Activated naive CD4-positive, alpha-beta T cell treated with anti-CD3 and anti-CD28 coated beads, Interleukin-2, amount 10 ng/mL, durations not matched to agents 7 days and 5 days (primary cell): ENCODE measurements at regions not wholly inside any gene's neighbourhood (a gene's known extent, or its start where the extent isn't known, plus 50 kb on each side); places are given as distances from the start of the nearest gene placed in this dataset.

Experiments
- CTCF ChIA-PET: fragments of 350-600 bp; sonication (Branson Sonifier 250); formaldehyde crosslinking; loops from one replicate; lab custom pipeline; 2021; ENCODE audit warnings: antibody characterized with exemption; lab: Charles Lee
- DNase-seq: peaks from one replicate; pipeline ENCODE4 v3.0.0-alpha.2; 2020
- H3K27ac Mint-ChIP-seq: one replicate; pipeline ENCODE4 v1.8.0; 2021; ENCODE audit warnings: mild to moderate bottlenecking, moderate library complexity, mixed read lengths
- H3K27me3 Mint-ChIP-seq: one replicate; pipeline ENCODE4 v1.8.0; 2021; ENCODE audit warnings: mild to moderate bottlenecking, mixed read lengths
- H3K36me3 Mint-ChIP-seq: one replicate; pipeline ENCODE4 v1.8.0; 2021; ENCODE audit warnings: mixed read lengths
- H3K4me1 Mint-ChIP-seq: one replicate; pipeline ENCODE4 v1.8.0; 2021; ENCODE audit warnings: mixed read lengths
- H3K4me3 Mint-ChIP-seq: one replicate; pipeline ENCODE4 v1.8.0; 2021; ENCODE audit warnings: mild to moderate bottlenecking, moderate library complexity, mixed read lengths
- H3K9me3 Mint-ChIP-seq: one replicate; pipeline ENCODE4 v1.8.0; 2021; ENCODE audit warnings: mixed read lengths

- Mint-ChIP-seq H3K36me3 (no peaks in the 10 kb centered on the region), H3K9me3 (no peaks in the 10 kb centered on the region), H3K4me1 (no peaks in the 10 kb centered on the region), H3K4me3 (no peak overlapping the region), H3K27me3 (no peaks in the 10 kb centered on the region), H3K27ac (no peak overlapping the region)
- CTCF ChIA-PET, result interaction anchor here (0.6 to 4.5 kb wide), 5 partner anchors 9 to 535 kb away, joined by 3 to 43 read pairs (median 6); no protein-coding TSS in a partner anchor
- no peak for DNase-seq
Measured at GRCh38 chr11:88017666-88018065, 157.6 kb downstream of the RAB38 start.

- peak; percentile 71 for DNase-seq
- no peak overlapping the region for H3K4me3 Mint-ChIP-seq
- H3K36me3 Mint-ChIP-seq, result no peaks in the 10 kb centered on the region
- H3K4me1 Mint-ChIP-seq, result no peaks in the 10 kb centered on the region
- CTCF ChIA-PET, result interaction anchor here (0.8 to 4.5 kb wide), 14 partner anchors 12 to 870 kb away, joined by 3 to 43 read pairs (median 6); no protein-coding TSS in a partner anchor
- H3K27me3 Mint-ChIP-seq, result no peaks in the 10 kb centered on the region
- H3K9me3 Mint-ChIP-seq, result no peaks in the 10 kb centered on the region
- no peak overlapping the region for H3K27ac Mint-ChIP-seq
Measured at GRCh38 chr11:88016392-88017170, 158.7 kb downstream of the RAB38 start.

DNA sequence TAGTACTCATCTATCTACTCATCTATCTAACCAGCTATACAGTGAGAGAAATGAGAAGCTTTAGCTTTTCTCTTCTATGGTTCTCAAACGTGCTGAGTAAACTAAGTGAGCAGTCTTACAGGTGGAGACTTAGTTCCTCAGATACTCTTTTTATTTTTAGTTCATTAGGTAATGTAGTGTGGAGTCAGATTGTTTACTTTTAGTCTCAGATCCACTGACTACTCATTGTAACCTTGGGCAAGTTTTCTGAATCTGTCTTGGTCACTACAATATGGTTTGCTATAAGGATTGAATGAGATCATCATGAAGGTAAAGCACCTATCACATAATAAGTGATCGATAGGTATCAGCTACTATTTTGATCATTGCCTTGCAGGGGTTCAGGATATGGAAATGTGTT is 160.1 kb downstream of the RAB38 start:
- Mint-ChIP-seq H3K36me3 (no peaks in the 10 kb centered on the region), H3K27ac (no peak overlapping the region), H3K4me3 (no peak overlapping the region), H3K4me1 (no peaks in the 10 kb centered on the region), H3K27me3 (no peaks in the 10 kb centered on the region), H3K9me3 (no peaks in the 10 kb centered on the region)
- CTCF ChIA-PET, result interaction anchor here (0.6 to 4.5 kb wide), 6 partner anchors 42 to 872 kb away, joined by 3 to 43 read pairs (median 6); no protein-coding TSS in a partner anchor
- no peak for DNase-seq

GRCh38 chr11:88013508-88014065 is 161.7 kb downstream of the RAB38 start:
- Mint-ChIP-seq H3K36me3 (no peaks in the 10 kb centered on the region), H3K27ac (no peak overlapping the region), H3K27me3 (no peaks in the 10 kb centered on the region), H3K4me1 (no peaks in the 10 kb centered on the region), H3K4me3 (no peak overlapping the region), H3K9me3 (no peaks in the 10 kb centered on the region)
- CTCF ChIA-PET, result no interaction called here
- DNase-seq, result no peak

GRCh38 chr11:88012456-88012855 is 162.8 kb downstream of the RAB38 start:
- CTCF ChIA-PET, result interaction anchor here (1.8 kb wide), 1 partner anchor 532 kb away, joined by 3 read pairs; no protein-coding TSS in a partner anchor
- Mint-ChIP-seq H3K36me3 (no peaks in the 10 kb centered on the region), H3K27ac (no peak overlapping the region), H3K4me3 (no peak overlapping the region), H3K27me3 (no peaks in the 10 kb centered on the region), H3K9me3 (no peaks in the 10 kb centered on the region), H3K4me1 (no peaks in the 10 kb centered on the region)
- no peak for DNase-seq

- CTCF ChIA-PET, result no interaction called here
- Mint-ChIP-seq H3K4me3 (no peak overlapping the region), H3K4me1 (no peaks in the 10 kb centered on the region), H3K9me3 (no peaks in the 10 kb centered on the region), H3K27ac (no peak overlapping the region), H3K27me3 (peaks cover 4% of the 10 kb centered on the region), H3K36me3 (no peaks in the 10 kb centered on the region)
- DNase-seq, result no peak
Measured at GRCh38 chr11:87976009-87976408, 199.2 kb downstream of the RAB38 start.

DNA sequence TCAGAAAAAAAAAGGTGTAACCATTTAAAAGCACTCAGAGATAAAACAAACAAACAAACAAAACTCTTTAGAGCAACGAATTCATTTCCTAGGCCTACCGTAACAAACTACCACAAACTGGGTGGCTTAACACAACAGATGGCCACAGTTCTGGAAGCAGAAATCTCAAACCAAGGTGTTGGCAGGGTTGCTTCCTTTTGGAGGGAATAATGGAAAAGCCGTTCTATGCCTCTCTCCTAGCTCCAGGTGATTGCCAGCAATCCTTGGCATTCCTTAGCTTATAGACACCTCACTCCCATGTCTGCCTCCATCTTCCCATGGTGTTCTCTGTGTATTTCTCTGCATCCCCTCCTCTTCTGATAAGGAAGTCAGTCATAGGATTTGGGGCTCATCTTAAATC is 200.4 kb downstream of the RAB38 start:
- no peak for DNase-seq
- Mint-ChIP-seq H3K27me3 (peaks cover 4% of the 10 kb centered on the region), H3K36me3 (no peaks in the 10 kb centered on the region), H3K27ac (no peak overlapping the region), H3K4me3 (no peak overlapping the region), H3K4me1 (no peaks in the 10 kb centered on the region), H3K9me3 (no peaks in the 10 kb centered on the region)
- CTCF ChIA-PET, result no interaction called here

DNA sequence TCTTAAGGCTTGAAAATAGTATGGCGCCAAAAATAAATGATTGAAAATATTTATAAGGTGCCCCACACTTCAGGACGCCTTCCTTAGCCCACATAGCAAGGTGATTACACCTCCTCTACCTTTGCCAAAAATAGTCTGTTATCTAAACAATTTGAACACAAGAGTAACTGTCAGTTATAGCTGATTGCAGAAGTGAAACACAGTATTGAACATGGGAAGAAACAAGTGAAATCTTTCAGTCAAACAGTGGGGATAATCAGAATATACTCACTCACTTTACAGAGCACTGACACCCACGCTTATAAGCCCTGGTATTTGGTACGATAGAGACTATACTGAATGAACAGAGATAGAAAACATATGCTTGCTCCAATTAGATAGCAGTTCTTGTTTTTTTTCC is 203.1 kb downstream of the RAB38 start:
- no peak for DNase-seq
- H3K4me1 Mint-ChIP-seq, result no peaks in the 10 kb centered on the region
- no peak overlapping the region for H3K4me3 Mint-ChIP-seq
- no peak overlapping the region for H3K27ac Mint-ChIP-seq
- CTCF ChIA-PET, result no interaction called here
- peaks cover 4% of the 10 kb centered on the region for H3K27me3 Mint-ChIP-seq
- H3K36me3 Mint-ChIP-seq, result no peaks in the 10 kb centered on the region
- H3K9me3 Mint-ChIP-seq, result no peaks in the 10 kb centered on the region

DNA sequence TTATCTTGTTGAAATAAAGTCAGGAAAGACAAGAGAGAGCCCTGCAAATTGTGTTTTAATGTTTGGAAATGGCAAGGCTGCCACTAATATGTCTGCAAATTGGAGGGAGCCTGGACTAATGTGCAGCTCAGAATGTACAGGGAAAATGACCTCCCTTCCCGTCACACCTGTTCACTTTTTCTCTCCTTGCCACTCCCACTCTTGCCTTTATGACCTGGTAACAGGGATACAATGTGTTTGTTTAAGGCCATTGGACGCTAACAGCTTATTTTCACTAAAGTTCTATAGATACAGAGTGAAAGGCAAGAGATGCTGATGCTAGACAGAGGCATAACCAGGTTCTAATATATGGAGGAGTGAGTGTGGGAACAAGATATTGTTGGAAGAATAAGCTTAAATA is 203.9 kb downstream of the RAB38 start:
- CTCF ChIA-PET, result no interaction called here
- no peak for DNase-seq
- H3K4me3 Mint-ChIP-seq, result no peak overlapping the region
- H3K27ac Mint-ChIP-seq, result no peak overlapping the region
- H3K27me3 Mint-ChIP-seq, result peaks cover 4% of the 10 kb centered on the region
- no peaks in the 10 kb centered on the region for H3K9me3 Mint-ChIP-seq
- H3K36me3 Mint-ChIP-seq, result no peaks in the 10 kb centered on the region
- no peaks in the 10 kb centered on the region for H3K4me1 Mint-ChIP-seq

DNA sequence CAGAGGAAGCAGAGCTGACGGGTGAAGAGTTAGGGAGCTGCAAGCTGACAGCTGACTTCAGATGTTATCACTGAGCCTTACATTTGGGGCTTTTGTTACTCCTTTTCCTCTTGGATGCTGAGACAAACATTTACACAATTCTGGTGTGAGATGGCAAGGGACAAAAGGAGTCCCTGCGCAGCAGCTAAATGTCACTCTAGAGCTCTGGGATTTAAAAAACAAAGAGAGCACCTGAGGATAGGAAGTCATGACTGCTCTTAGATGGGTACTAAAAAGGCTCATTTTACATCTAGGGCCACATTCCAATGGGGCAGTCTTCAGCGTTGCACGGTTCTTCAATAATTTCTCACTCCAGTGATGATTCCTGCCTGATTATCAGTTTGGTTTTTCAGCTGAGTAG is 204.5 kb downstream of the RAB38 start:
- H3K4me3 Mint-ChIP-seq, result no peak overlapping the region
- H3K27me3 Mint-ChIP-seq, result peaks cover 4% of the 10 kb centered on the region
- H3K4me1 Mint-ChIP-seq, result no peaks in the 10 kb centered on the region
- no peak overlapping the region for H3K27ac Mint-ChIP-seq
- H3K9me3 Mint-ChIP-seq, result no peaks in the 10 kb centered on the region
- CTCF ChIA-PET, result no interaction called here
- no peak for DNase-seq
- H3K36me3 Mint-ChIP-seq, result no peaks in the 10 kb centered on the region

GRCh38 chr11:87967459-87967858 is 207.8 kb downstream of the RAB38 start:
- CTCF ChIA-PET, result no interaction called here
- no peak overlapping the region for H3K4me3 Mint-ChIP-seq
- no peaks in the 10 kb centered on the region for H3K27me3 Mint-ChIP-seq
- H3K27ac Mint-ChIP-seq, result no peak overlapping the region
- no peaks in the 10 kb centered on the region for H3K4me1 Mint-ChIP-seq
- DNase-seq, result no peak
- no peaks in the 10 kb centered on the region for H3K9me3 Mint-ChIP-seq
- H3K36me3 Mint-ChIP-seq, result no peaks in the 10 kb centered on the region

- DNase-seq, result no peak
- Mint-ChIP-seq H3K27ac (no peak overlapping the region), H3K36me3 (no peaks in the 10 kb centered on the region), H3K4me3 (no peak overlapping the region), H3K27me3 (no peaks in the 10 kb centered on the region), H3K9me3 (no peaks in the 10 kb centered on the region), H3K4me1 (no peaks in the 10 kb centered on the region)
- CTCF ChIA-PET, result no interaction called here
Measured at GRCh38 chr11:87966694-87967093, 208.5 kb downstream of the RAB38 start.

DNA sequence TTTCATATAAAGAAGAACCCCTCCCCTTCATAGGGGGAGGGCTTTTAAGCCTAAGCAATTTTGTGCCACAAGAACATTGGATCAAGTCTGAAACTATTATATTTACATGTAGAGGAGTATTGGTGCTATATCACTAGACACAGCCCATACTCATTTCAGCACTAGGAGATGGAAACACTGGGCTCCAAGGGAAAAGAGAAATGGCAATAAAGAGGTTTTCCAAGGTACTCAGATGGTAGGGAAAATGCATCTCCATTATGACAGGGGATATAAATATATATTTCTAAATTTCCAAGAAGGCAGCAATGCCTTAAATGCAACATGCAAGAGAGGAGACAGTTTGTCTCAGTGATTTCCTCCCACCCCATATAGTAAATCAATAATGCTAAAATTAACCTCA is 209.0 kb downstream of the RAB38 start:
- H3K27ac Mint-ChIP-seq, result no peak overlapping the region
- CTCF ChIA-PET, result no interaction called here
- H3K27me3 Mint-ChIP-seq, result no peaks in the 10 kb centered on the region
- H3K36me3 Mint-ChIP-seq, result no peaks in the 10 kb centered on the region
- no peak overlapping the region for H3K4me3 Mint-ChIP-seq
- H3K4me1 Mint-ChIP-seq, result no peaks in the 10 kb centered on the region
- no peak for DNase-seq
- no peaks in the 10 kb centered on the region for H3K9me3 Mint-ChIP-seq

DNA sequence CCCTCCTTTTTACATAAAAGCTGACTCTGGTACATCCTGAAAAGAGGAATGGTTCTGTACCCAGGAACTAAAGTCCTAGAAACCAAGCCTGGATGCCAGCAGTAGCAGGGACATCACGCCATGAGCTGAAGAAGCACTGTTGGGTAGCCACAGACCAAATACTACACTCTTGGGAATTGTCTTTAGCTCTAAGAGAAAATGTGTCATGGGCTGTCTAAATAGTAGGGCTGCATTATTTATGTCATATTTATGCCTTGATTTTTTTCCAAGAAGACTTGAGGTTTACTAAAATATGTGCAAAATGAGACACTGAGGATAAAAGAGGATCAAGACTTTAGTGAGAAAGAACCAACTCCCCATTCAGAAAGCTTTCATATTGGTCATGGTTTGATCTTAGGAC is 213.6 kb downstream of the RAB38 start:
- no peaks in the 10 kb centered on the region for H3K4me1 Mint-ChIP-seq
- no peak for DNase-seq
- H3K27ac Mint-ChIP-seq, result no peak overlapping the region
- no peaks in the 10 kb centered on the region for H3K27me3 Mint-ChIP-seq
- no peak overlapping the region for H3K4me3 Mint-ChIP-seq
- H3K36me3 Mint-ChIP-seq, result no peaks in the 10 kb centered on the region
- CTCF ChIA-PET, result interaction anchor here (1.0 kb wide), 1 partner anchor 591 kb away, joined by 3 read pairs; no protein-coding TSS in a partner anchor
- no peaks in the 10 kb centered on the region for H3K9me3 Mint-ChIP-seq

DNA sequence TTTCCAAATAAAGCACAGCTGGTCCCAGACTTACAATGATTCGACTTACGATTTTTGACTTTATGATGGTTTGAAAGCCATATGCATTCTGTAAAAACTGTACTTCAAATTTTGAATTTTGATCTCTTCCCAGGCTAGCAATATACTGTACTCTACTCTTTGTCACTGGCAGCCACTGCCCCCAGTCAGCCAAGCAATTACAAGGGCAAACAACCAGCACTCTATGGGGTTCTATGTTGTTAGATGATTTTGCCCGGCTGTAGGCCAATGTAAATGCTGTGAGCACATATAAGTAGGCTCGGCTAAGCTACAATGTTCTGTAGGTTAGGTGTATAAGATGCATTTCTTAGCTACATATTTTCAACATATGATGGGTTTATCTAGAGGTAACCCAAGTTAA is 217.3 kb downstream of the RAB38 start:
- Mint-ChIP-seq H3K4me3 (no peak overlapping the region), H3K9me3 (no peaks in the 10 kb centered on the region), H3K27ac (no peak overlapping the region), H3K4me1 (no peaks in the 10 kb centered on the region), H3K36me3 (no peaks in the 10 kb centered on the region), H3K27me3 (no peaks in the 10 kb centered on the region)
- DNase-seq, result no peak
- CTCF ChIA-PET, result no interaction called here
